ENCODE measurements at regions not wholly inside any gene's neighbourhood (a gene's known extent, or its start where the extent isn't known, plus 50 kb on each side); places are given as distances from the start of the nearest gene placed in this dataset.

GRCh38 chr10:131658476-131659110 is 242.2 kb upstream of the PPP2R2D start:
- Histone ChIP-seq H3K27ac (ENCODE audit: poor library complexity, severe bottlenecking) (no peak overlapping the region), H3K4me1 (ENCODE audit: insufficient read depth, poor library complexity, severe bottlenecking) (no peaks in the 10 kb centered on the region), H3K9me3 (ENCODE audit: severe bottlenecking) (no peaks in the 10 kb centered on the region), H3K36me3 (ENCODE audit: low read depth) (no peaks in the 10 kb centered on the region), H3K27me3 (ENCODE audit: insufficient read depth, poor library complexity, severe bottlenecking) (no peaks in the 10 kb centered on the region), H3K4me3 (ENCODE audit: severe bottlenecking) (no peak overlapping the region)
- TF ChIP-seq, protein P1, sequence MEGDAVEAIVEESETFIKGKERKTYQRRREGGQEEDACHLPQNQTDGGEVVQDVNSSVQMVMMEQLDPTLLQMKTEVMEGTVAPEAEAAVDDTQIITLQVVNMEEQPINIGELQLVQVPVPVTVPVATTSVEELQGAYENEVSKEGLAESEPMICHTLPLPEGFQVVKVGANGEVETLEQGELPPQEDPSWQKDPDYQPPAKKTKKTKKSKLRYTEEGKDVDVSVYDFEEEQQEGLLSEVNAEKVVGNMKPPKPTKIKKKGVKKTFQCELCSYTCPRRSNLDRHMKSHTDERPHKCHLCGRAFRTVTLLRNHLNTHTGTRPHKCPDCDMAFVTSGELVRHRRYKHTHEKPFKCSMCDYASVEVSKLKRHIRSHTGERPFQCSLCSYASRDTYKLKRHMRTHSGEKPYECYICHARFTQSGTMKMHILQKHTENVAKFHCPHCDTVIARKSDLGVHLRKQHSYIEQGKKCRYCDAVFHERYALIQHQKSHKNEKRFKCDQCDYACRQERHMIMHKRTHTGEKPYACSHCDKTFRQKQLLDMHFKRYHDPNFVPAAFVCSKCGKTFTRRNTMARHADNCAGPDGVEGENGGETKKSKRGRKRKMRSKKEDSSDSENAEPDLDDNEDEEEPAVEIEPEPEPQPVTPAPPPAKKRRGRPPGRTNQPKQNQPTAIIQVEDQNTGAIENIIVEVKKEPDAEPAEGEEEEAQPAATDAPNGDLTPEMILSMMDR (IDR thresholded peaks at IDR 0.05; ENCODE audit: poor library complexity, severe bottlenecking), result no peak
- DNase-seq (ENCODE audit: low spot score), result peak; percentile 37
- no peak for ATAC-seq (ENCODE audit: low read depth)

DNA sequence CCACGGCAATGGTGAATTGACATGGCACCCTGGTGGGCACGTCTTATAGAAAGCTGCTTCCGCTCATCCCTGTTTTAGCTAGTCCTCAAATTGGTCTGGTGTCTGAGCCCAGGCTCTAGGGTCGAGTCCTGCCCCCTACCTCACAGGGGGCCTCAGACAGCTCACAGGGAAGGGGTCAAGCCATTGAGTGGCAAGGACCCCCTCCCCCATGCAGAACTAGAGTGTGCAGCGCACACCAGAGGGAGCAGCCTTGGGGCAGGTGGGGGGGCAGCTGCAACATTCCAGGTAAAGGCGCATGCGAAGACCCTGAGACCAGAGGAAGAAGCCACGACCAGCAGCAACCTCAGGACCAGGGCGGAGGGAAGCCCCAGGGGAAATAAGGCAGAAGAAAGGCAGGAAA is 240.4 kb upstream of the PPP2R2D start:
- H3K36me3 ChIP-seq (ENCODE audit: low read depth), result no peaks in the 10 kb centered on the region
- no peak overlapping the region for H3K4me3 ChIP-seq (ENCODE audit: severe bottlenecking)
- no peak for ATAC-seq (ENCODE audit: low read depth)
- H3K27ac ChIP-seq (ENCODE audit: poor library complexity, severe bottlenecking), result no peak overlapping the region
- no peaks in the 10 kb centered on the region for H3K27me3 ChIP-seq (ENCODE audit: insufficient read depth, poor library complexity, severe bottlenecking)
- no peaks in the 10 kb centered on the region for H3K9me3 ChIP-seq (ENCODE audit: severe bottlenecking)
- H3K4me1 ChIP-seq (ENCODE audit: insufficient read depth, poor library complexity, severe bottlenecking), result no peaks in the 10 kb centered on the region
- TF ChIP-seq, protein P1 (IDR thresholded peaks at IDR 0.05; ENCODE audit: poor library complexity, severe bottlenecking), result no peak
- peak; percentile 19 for DNase-seq (ENCODE audit: low spot score)

DNA sequence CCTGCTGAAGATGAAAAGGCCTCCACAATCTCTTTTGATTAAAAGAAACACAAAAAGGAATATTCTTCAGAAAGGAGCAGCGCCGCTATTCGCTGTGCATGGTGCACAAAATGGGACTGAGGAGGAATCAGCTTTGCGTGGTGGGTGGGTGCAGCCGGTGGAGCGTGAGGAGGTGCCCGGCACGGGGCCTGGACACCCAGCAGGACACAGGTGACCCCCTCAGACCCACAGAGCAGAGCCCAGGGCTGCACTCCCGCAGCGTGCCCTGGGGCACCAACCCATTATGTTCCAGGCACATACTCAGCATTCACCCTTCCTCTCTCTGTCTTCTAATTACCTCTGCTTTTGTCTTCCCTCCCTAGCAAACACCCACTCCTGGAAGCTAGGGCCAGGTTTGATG is 238.0 kb upstream of the PPP2R2D start:
- no peak overlapping the region for H3K27ac ChIP-seq (ENCODE audit: poor library complexity, severe bottlenecking)
- no peaks in the 10 kb centered on the region for H3K9me3 ChIP-seq (ENCODE audit: severe bottlenecking)
- H3K36me3 ChIP-seq (ENCODE audit: low read depth), result no peaks in the 10 kb centered on the region
- H3K4me1 ChIP-seq (ENCODE audit: insufficient read depth, poor library complexity, severe bottlenecking), result no peaks in the 10 kb centered on the region
- no peaks in the 10 kb centered on the region for H3K27me3 ChIP-seq (ENCODE audit: insufficient read depth, poor library complexity, severe bottlenecking)
- TF ChIP-seq, protein P1 (IDR thresholded peaks at IDR 0.05; ENCODE audit: poor library complexity, severe bottlenecking), result no peak
- no peak overlapping the region for H3K4me3 ChIP-seq (ENCODE audit: severe bottlenecking)
- DNase-seq (ENCODE audit: low spot score), result peak; percentile 29
- ATAC-seq (ENCODE audit: low read depth), result no peak

- no peak for ATAC-seq (ENCODE audit: low read depth)
- no peaks in the 10 kb centered on the region for H3K36me3 ChIP-seq (ENCODE audit: low read depth)
- TF ChIP-seq, protein P1 (IDR thresholded peaks at IDR 0.05; ENCODE audit: poor library complexity, severe bottlenecking), result no peak
Measured at GRCh38 chr10:131663351-131663750, 237.5 kb upstream of the PPP2R2D start.

GRCh38 chr10:131666091-131666490 is 234.7 kb upstream of the PPP2R2D start:
- no peaks in the 10 kb centered on the region for H3K27me3 ChIP-seq (ENCODE audit: insufficient read depth, poor library complexity, severe bottlenecking)
- ATAC-seq (ENCODE audit: low read depth) (no peak), DNase-seq (ENCODE audit: low spot score) (no peak)
- no peak overlapping the region for H3K27ac ChIP-seq (ENCODE audit: poor library complexity, severe bottlenecking)
- no peaks in the 10 kb centered on the region for H3K9me3 ChIP-seq (ENCODE audit: severe bottlenecking)
- no peaks in the 10 kb centered on the region for H3K36me3 ChIP-seq (ENCODE audit: low read depth)
- H3K4me1 ChIP-seq (ENCODE audit: insufficient read depth, poor library complexity, severe bottlenecking), result no peaks in the 10 kb centered on the region
- TF ChIP-seq, protein P1 (IDR thresholded peaks at IDR 0.05; ENCODE audit: poor library complexity, severe bottlenecking), result no peak
- H3K4me3 ChIP-seq (ENCODE audit: severe bottlenecking), result no peak overlapping the region

More at GRCh38 chr10:131663351-131663750, 237.5 kb upstream of the PPP2R2D start:
- no peak overlapping the region for H3K4me3 ChIP-seq (ENCODE audit: severe bottlenecking)
- H3K27me3 ChIP-seq (ENCODE audit: insufficient read depth, poor library complexity, severe bottlenecking), result no peaks in the 10 kb centered on the region
- DNase-seq (ENCODE audit: low spot score), result no peak
- H3K9me3 ChIP-seq (ENCODE audit: severe bottlenecking), result no peaks in the 10 kb centered on the region
- no peaks in the 10 kb centered on the region for H3K4me1 ChIP-seq (ENCODE audit: insufficient read depth, poor library complexity, severe bottlenecking)
- H3K27ac ChIP-seq (ENCODE audit: poor library complexity, severe bottlenecking), result no peak overlapping the region
